GM18498 (cell line): ENCODE measurements at regions not wholly inside any gene's neighbourhood (a gene's known extent, or its start where the extent isn't known, plus 50 kb on each side); places are given as distances from the start of the nearest gene placed in this dataset.
"Not testable (repeated sequence)": the region's sequence is repeated elsewhere in the genome, so short reads cannot be mapped to it uniquely, and the experiment has no call there.

ENCODE experiments used
- ATAC-seq: cut with Tn5 transposase; IDR thresholded peaks from one replicate; pipeline ENCODE4 v1.9.1; 2021; ENCODE audit warnings: mild to moderate bottlenecking, moderate library complexity; ENCODE audit not compliant: unreplicated experiment

DNA sequence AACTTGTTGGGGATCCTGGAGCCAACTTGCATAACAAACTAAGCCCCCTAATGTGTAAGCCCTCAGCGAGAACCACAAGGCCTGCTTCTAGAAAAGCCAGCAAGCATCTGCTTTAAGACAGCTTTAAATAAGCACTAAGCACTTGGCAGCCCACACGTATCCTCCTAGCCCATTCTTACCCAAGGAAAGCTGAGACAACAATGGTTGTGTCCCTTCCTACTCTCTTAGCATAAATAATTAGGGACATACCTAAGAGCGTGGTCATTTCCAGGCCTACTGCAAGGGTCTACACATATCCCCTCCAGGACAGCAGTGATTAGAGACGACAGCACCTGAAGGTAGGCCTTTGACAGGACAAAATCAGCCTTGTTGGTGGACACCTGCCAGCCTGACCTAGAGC, 322.8 kb upstream of the PPARGC1A start:
- ATAC-seq = no peak

DNA sequence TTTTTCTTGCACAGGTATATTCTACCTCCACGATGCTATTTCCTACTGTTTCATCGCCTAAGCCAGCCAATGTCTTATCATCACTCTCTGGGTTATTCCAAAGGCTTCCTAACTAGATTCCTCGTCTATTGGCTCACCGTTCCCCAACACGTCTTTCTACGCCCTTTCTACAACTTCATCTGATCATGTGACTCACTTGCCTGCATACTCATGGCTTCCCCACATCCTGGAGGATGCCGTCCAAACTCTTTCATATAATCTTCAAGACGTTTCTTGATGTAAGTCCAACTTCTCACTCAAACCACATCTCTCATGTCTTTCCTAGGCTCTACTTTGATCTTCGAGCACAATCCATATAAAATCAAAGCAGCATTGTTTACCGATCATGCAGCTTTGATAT, 322.0 kb upstream of the PPARGC1A start:
- ATAC-seq = no peak

GRCh38 chr4:24210332-24210902, 320.6 kb upstream of the PPARGC1A start:
- no peak for ATAC-seq

- ATAC-seq = no peak
Measured at GRCh38 chr4:24209906-24210305, 320.1 kb upstream of the PPARGC1A start.

GRCh38 chr4:24209131-24209530, 319.3 kb upstream of the PPARGC1A start:
- ATAC-seq = no peak

GRCh38 chr4:24208691-24209090, 318.8 kb upstream of the PPARGC1A start:
- ATAC-seq = no peak

DNA sequence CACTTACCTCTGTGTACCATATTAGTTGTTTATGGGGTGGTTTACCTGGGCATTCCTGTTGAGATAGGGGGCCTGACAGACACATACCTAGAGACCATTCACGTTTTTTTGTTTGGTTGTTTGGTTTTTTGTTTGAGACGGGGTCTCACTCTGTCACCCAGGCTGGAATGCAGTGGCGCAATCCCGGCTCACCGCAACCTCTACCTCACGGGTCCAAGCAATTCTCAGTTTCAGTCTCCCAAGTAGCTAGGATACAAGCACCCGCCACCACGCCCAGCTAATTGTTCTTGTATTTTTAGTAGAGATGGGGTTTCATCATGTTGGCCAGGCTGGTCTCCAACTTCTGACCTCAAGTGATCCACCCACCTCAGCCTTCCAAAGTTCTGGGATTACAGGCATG, 314.9 kb upstream of the PPARGC1A start:
- not testable (repeated sequence) for ATAC-seq

- ATAC-seq = no peak
Measured at GRCh38 chr4:24203926-24204325, 314.1 kb upstream of the PPARGC1A start.

GRCh38 chr4:24202579-24202978, 312.7 kb upstream of the PPARGC1A start:
- ATAC-seq = no peak

DNA sequence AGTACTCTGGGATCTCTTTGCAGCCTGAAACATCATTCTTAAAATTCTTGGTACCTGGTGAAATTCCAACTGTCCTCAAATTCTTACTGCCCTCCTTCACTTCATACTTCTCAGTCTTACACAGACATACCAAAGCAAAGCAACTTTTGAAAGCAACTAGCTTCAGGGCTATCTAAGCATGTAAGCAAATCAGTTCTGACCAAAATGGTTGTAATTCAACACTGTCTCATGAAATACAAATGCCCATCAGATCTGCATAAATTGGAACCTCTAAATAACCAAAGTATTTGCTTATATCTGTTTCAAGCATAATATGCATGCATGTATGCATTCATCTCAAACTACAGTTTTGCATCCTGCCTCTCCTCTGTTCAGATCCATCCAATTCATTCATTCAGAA, 308.1 kb upstream of the PPARGC1A start:
- no peak for ATAC-seq

GRCh38 chr4:24196785-24197184, 306.9 kb upstream of the PPARGC1A start:
- no peak for ATAC-seq

DNA sequence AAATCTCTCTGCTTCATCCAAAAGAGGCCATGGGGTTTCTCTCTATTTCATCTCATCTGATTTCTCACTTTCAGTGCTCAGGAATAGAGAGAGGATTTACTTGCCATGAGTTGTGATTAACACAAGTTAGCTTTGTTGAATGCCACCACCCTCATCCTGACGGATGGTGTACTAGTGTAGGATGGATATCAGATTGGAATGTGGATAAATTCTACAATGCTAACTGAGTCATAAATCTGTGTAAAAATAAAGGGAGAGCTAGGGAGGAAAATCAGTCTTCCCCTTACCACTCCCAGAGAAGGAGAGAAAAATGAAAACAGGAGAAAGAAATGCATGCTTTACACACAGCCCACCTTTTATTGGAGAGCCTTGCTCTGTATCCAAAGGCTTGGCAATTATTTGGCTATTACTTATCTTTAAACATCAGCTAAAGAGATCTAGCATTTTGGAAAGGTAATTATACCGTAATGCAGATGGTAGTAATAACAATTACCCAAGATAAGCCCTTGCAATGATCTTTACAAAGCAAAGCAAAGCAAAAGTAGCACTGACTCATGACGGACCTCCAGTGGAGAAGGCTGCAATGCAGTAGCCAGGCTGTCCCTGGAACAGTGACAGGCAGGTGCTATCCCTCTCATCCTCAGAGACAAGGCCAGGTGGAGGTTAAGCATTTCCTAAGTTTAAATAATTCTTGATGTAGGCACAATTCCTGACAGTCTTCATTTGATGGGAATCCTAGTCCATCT, 306.3 kb upstream of the PPARGC1A start:
- ATAC-seq = no peak

DNA sequence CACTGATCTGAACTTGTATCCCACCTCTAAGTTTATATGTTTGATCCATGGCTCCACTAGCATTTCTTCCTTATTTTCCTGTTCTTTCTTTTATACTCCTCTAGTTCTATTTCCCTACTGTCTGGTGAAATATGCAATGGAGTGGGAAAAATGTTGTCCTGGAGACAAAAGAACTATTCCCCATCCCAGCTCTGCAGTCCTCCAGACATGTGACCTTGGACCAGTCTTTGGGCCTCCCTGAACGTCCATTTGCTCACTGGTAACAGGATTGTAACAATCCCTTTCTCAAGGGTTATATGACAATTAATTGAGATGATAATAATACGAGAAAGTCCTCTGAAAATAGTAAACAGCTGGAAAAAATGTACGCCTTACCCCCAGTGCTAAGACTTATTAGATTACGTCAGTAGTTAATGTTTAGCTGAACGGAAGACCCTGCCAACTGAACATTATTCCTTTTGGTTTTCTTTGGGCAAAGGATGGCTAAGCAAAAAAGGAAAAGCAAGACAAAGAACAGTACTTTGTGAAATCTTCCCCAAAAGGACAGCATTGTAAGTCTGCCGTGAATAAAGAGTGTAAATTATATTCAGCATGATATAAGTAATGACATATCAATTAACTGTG, 302.3 kb upstream of the PPARGC1A start:
- no peak for ATAC-seq

DNA sequence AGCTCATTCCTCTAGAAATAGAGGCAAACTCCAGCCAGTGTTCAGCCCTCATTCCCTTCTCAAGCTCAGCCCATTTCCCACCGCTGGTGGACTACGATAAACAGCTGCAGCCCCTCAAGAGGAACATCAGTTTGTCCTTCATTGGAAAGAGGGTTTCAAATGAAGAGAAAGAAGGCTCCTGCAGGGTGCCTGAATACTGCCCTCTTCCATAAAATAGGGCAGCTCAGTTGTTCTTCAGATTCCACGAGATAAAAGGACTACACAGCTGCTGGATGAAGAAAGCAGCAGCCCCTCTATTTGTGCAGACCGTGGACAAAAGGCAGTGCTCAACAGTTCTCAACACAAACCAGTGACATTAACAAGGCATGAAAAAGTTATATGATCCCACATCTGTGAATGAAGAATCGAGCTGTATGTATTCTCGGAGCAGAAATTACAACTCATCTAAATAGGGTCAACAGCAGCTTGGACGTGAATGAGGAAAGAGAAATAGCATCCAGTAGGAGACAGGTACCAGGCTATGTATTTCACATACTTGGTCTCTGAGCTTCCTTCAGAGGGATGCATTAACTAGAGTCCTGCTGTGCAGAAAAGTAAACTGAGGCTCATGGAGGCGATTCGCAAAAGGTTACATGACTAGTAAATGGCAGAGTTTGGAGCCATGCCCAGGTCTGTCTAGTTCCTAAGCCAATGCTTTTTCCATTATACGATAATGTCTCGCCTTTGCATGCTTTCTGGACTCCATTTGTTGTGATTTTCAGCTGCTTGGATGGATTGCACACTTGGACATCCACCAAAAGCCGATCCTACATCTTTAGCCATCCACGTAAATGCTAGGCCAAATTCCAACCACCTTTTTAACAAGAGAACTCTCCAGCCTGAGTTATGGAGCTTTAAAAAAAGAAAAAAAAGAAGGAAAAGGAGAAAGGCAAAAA, 301.2 kb upstream of the PPARGC1A start:
- ATAC-seq = no peak

- no peak for ATAC-seq
Measured at GRCh38 chr4:24188459-24188858, 298.6 kb upstream of the PPARGC1A start.

DNA sequence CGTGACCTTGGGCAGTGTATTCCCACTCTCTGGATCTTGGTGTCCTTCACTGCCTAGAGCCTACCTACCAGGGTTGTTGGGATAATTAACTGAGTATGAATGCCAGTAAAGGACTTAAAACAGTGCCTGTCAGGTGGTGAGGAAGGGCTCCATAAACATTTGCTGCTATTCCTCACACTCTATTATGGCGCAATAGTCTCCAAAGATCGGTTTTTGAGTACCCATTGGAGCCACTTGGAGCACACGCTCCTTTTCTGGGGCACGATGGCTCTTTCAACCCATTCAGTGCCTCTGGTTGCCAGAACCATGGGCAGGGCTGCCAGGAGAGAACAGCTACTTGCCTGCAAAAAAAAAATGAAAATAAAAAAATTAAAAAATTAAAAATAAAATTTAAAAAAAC, 296.6 kb upstream of the PPARGC1A start:
- no peak for ATAC-seq

- ATAC-seq = no peak
Measured at GRCh38 chr4:24181005-24181404, 291.2 kb upstream of the PPARGC1A start.

DNA sequence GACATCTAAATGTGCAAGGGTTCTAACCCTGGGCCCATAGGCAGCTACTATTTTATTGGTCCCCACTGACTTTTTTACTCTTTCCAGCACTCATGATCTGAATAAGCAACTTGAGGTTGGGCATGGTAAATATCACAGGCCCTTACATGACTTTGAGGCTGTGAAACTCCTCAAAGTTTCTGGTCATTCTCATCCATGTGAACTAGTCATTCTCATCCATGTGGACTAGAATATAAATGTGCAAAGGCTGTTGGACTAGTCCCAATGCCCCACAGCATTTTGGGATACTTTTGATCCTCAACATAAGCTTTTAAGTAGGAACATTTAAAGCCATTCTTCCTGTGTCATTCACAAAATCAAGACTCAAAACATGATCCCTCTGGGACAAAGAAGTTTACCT, 290.7 kb upstream of the PPARGC1A start:
- ATAC-seq = no peak

GRCh38 chr4:24179201-24179840, 289.5 kb upstream of the PPARGC1A start:
- ATAC-seq = no peak

DNA sequence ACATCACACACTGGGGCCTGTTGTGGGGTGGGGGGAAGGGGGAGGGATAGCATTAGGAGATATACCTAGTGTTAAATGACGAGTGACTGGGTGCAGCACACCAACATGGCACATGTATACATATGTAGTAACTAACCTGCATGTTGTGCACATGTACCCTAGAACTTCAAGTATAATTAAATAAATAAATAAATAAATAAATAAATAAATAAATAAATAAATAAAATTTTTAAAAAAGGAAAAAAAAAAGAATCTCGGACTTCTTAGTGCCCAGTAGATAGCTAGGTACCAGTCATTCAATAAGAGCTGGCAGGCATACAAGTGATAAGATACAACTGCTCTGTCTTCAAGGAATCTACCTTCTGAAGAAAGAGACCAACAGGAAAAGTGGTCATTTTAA, 287.6 kb upstream of the PPARGC1A start:
- not testable (repeated sequence) for ATAC-seq

GRCh38 chr4:24175707-24176106, 285.9 kb upstream of the PPARGC1A start:
- no peak for ATAC-seq
